ENCODE measurements at regions not wholly inside any gene's neighbourhood (a gene's known extent, or its start where the extent isn't known, plus 50 kb on each side); places are given as distances from the start of the nearest gene placed in this dataset.

GRCh38 chr4:114396808-114397207 lies 201.8 kb upstream of the UGT8 start:
- H3K4me1 ChIP-seq (ENCODE audit: insufficient read depth, low read length) = no peaks in the 10 kb centered on the region
- intact Hi-C loops (cut with DNase I, micrococcal nuclease) = no loop called here
- DNase-seq (peak in 3 of 14 experiments; percentile 6 to 27 (median 13)), ATAC-seq (ENCODE audit: poor library complexity) (no peak)
- H3K9me3 Mint-ChIP-seq = no peaks in the 10 kb centered on the region
- peaks cover 16% of the 10 kb centered on the region for H3K4me1 Mint-ChIP-seq (ENCODE audit: low read depth)
- peaks cover 2% of the 10 kb centered on the region for H3K27me3 Mint-ChIP-seq
- H3K4me3 Mint-ChIP-seq = no peak overlapping the region
- no peaks in the 10 kb centered on the region for H3K36me3 ChIP-seq (ENCODE audit: insufficient read depth, low read length)
- H3K27ac ChIP-seq (ENCODE audit: low read depth in 1 of 2, low read length in 2 of 2) = no peak overlapping the region
- H3K27me3 ChIP-seq (ENCODE audit: control insufficient read depth in 1 of 2, insufficient read depth in 2 of 2, low read length in 2 of 2) = no peaks in the 10 kb centered on the region
- H3K4me3 ChIP-seq (ENCODE audit: low read length) = no peak overlapping the region
- H3K9me3 ChIP-seq (ENCODE audit: control insufficient read depth in 1 of 2, insufficient read depth in 1 of 2, low read length in 2 of 2) = no peaks in the 10 kb centered on the region
- ChIA-PET POLR2A (no interaction called here), CTCF (interaction anchor here (0.7 kb wide), 1 partner anchor 9 kb away, joined by 3 read pairs; no protein-coding TSS in a partner anchor)
- no peak for TF ChIP-seq CTCF (IDR thresholded peaks at IDR 0.05)
- no peaks in the 10 kb centered on the region for H3K36me3 Mint-ChIP-seq (ENCODE audit: low read depth)
- no peak overlapping the region for H3K27ac Mint-ChIP-seq

GRCh38 chr4:114398410-114398809 lies 200.2 kb upstream of the UGT8 start:
- Mint-ChIP-seq H3K36me3 (ENCODE audit: low read depth) (no peaks in the 10 kb centered on the region), H3K9me3 (no peaks in the 10 kb centered on the region), H3K4me1 (ENCODE audit: low read depth) (peaks cover 16% of the 10 kb centered on the region), H3K27me3 (no peaks in the 10 kb centered on the region), H3K4me3 (no peak overlapping the region), H3K27ac (no peak overlapping the region)
- ChIA-PET CTCF (no interaction called here), POLR2A (no interaction called here)
- H3K36me3 ChIP-seq (ENCODE audit: insufficient read depth, low read length) = no peaks in the 10 kb centered on the region
- no peaks in the 10 kb centered on the region for H3K27me3 ChIP-seq (ENCODE audit: control insufficient read depth in 1 of 2, insufficient read depth in 2 of 2, low read length in 2 of 2)
- no peak for TF ChIP-seq CTCF (IDR thresholded peaks at IDR 0.05)
- intact Hi-C loops (cut with DNase I, micrococcal nuclease) = no loop called here
- no peak overlapping the region for H3K4me3 ChIP-seq (ENCODE audit: low read length)
- DNase-seq (no peak), ATAC-seq (ENCODE audit: poor library complexity) (no peak)
- no peak overlapping the region for H3K27ac ChIP-seq (ENCODE audit: low read depth in 1 of 2, low read length in 2 of 2)
- H3K4me1 ChIP-seq (ENCODE audit: insufficient read depth, low read length) = no peaks in the 10 kb centered on the region
- no peaks in the 10 kb centered on the region for H3K9me3 ChIP-seq (ENCODE audit: control insufficient read depth in 1 of 2, insufficient read depth in 1 of 2, low read length in 2 of 2)

- Mint-ChIP-seq H3K4me1 (ENCODE audit: low read depth) (peaks cover 16% of the 10 kb centered on the region), H3K9me3 (no peaks in the 10 kb centered on the region)
Measured at GRCh38 chr4:114399105-114399504, 199.5 kb upstream of the UGT8 start.

More at GRCh38 chr4:114399105-114399504, 199.5 kb upstream of the UGT8 start:
- ChIA-PET POLR2A (no interaction called here), CTCF (no interaction called here)
- Mint-ChIP-seq H3K36me3 (ENCODE audit: low read depth) (no peaks in the 10 kb centered on the region), H3K27me3 (no peaks in the 10 kb centered on the region), H3K4me3 (no peak overlapping the region), H3K27ac (no peak overlapping the region)
- H3K27ac ChIP-seq (ENCODE audit: low read depth in 1 of 2, low read length in 2 of 2) = no peak overlapping the region
- intact Hi-C loops (cut with DNase I, micrococcal nuclease) = no loop called here
- ATAC-seq (ENCODE audit: poor library complexity) (no peak), DNase-seq (no peak)
- no peak overlapping the region for H3K4me3 ChIP-seq (ENCODE audit: low read length)
- H3K36me3 ChIP-seq (ENCODE audit: insufficient read depth, low read length) = no peaks in the 10 kb centered on the region
- no peaks in the 10 kb centered on the region for H3K27me3 ChIP-seq (ENCODE audit: control insufficient read depth in 1 of 2, insufficient read depth in 2 of 2, low read length in 2 of 2)
- no peak for TF ChIP-seq CTCF (IDR thresholded peaks at IDR 0.05)
- no peaks in the 10 kb centered on the region for H3K9me3 ChIP-seq (ENCODE audit: control insufficient read depth in 1 of 2, insufficient read depth in 1 of 2, low read length in 2 of 2)
- H3K4me1 ChIP-seq (ENCODE audit: insufficient read depth, low read length) = no peaks in the 10 kb centered on the region
